ENCODE measurements at regions not wholly inside any gene's neighbourhood (a gene's known extent, or its start where the extent isn't known, plus 50 kb on each side); places are given as distances from the start of the nearest gene placed in this dataset.

DNA sequence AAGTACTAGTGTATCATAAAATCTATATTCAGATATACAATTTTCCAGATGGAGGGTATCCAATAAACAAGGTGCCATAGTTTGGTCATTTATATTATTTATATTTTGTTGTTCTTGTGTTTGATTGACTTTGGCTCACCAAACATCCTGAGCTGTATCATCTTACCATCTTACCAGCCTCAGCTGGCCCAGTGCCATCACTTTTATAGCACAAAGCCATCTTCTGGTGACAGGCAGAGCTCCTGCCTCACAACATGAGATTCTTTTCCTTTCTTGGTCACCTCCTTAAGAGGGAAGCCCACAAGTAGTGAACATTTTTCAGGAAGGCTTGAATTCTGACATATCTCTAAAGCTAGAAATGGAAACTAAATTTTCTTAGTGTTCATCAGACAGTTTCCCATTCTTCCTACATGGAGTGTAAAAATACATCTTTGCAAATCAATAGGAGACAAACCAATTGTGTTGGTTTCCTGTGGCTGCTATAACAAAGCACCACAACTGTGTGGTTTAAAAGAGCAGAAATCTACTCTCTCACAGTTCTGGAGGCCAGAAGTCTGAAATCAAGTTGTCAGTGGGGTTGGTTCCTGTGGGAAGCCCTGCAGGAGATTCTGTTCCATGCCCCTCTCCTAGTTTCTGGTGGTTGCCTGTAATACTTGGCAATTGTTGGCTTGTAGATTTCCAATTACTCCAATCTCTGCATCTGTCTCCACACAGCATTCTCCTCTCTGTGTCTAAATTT lies 341.8 kb downstream of the MAN2A1 start:
- no peak for DNase-seq (ENCODE audit: low spot score)

DNA sequence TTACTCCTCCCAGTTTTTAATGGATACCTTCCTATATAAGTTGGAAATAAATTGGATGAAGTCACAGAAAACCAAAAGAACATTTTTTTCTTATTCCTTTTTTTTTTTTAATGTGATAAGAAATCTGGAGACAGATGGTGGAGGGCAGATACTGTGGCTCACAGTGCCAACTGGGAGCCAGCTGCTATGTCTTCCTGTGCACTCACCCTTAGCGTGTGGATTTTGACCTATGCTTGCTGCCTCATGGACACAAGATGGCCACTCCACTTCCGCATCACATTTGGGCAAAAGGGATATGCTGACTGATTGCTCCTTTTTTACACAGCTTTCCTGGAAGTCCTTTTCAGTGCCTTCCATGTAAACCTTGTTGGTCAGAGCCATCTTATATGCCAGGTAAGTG lies 342.6 kb downstream of the MAN2A1 start:
- no peak for DNase-seq (ENCODE audit: low spot score)

DNA sequence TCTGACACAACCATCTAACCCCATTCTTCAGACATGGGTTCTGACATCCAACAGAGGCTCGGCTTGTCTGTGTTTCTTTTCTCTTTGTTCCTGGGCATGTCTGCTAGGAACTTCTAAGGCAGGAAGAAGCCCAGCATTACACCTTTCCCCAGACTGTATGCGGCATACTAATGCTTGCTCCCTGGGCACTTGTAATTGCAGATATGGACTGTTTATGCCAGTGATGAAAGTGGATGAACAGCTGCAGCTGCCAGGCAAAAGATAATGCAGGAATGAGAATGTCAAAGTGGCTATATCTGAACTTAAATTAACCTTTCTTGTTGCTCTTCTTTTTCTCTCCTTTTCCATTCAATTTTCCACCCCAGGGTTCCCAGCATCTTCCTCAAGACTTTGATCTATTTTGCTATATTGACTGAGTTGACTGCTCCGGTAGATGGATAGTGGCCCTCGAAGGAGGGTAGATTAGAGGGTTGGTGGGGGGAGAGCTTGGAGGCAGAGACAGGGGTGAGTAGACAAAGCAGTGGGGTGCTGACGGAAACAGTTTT lies 344.4 kb downstream of the MAN2A1 start:
- DNase-seq (ENCODE audit: low spot score) = no peak

DNA sequence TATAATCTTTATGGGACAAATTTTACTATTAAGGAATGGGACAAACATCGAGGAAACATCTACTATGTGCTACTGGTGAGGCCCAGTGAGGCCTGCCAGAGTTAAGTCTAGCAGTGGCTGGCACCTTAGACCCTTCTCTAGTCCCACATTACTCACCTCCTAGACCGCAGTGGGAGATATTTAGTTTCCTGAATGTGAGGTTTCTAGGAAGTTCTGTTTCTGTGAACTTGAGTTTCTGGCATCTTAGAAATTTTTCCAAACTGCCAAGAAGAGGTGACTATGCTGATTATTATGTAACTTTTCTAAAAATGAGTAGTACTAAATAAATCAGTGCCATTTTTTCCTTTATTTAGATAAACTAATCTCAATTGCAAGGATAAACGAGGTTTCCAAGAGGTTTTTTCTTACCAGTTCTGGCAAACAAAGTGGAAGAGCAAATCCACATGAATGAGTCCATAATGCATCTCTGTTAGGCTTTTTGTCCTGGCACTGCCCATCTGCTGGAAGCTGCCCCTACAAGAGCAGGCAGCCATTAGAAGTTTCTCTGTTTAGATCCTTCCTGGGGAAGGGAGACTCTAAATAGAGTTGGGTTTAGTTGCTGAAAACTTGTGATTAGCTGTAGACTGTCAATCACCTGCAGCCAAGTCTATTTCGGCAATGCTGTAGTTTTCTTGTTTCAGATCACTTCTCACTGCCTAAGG lies 348.7 kb downstream of the MAN2A1 start:
- no peak for DNase-seq (ENCODE audit: low spot score)

DNA sequence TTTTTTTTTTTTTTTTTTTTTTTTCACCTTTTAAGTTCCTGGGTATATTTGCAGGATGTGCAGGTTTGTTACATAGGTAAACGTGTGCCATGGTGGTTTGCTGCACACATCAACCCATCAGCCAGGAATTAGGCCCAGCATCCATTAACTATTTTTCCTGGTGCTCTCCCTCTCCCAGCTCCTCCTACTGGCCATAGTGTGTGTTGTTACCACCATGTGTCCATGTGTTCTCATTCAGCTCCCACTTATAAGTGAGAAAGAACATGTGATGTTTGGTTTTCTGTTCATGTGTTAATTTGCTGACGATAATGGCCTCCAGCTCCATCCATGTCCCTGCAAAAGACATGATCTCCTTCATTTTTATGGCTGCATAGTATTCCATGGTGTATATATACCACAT lies 350.5 kb downstream of the MAN2A1 start:
- DNase-seq (ENCODE audit: low spot score) = no peak

DNA sequence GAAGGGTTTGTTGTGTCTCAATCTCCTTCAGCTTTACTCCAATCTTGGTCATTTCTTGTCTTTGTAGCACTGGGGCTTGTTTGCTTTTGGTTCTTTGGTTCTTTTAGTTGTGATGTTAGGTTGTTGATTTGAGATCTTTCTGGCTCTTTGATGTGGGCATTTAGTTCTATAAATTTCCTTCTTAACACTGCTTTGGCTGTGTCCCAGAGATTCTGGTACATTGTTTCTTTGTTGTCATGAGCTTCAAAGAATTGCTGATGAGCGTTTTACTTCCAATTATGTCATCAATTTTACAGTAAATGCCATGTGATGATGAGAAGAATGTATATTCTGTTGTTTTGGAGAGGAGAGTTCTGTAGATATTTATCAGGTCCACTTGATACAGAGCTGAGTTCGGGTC lies 353.3 kb downstream of the MAN2A1 start:
- no peak for DNase-seq (ENCODE audit: low spot score)

DNA sequence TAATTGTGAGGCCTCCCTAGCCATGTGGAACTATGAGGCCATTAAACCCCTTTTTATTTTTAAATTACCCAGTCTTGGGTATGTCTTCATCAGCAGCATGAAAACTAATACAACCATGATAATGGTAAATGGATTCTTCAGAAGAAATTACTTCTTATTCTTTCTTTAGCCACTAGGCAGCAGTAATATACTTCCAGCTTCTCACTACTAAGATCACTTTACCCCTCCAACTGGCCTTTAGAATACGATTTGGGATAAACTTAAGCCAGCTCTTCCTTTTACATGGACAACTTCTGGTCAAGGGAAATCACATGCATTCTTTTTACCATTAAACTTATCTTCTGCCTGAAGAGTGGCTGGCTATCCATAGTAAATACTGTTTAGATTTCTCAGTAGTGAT lies 355.4 kb downstream of the MAN2A1 start:
- DNase-seq (ENCODE audit: low spot score) = peak; percentile 12

DNA sequence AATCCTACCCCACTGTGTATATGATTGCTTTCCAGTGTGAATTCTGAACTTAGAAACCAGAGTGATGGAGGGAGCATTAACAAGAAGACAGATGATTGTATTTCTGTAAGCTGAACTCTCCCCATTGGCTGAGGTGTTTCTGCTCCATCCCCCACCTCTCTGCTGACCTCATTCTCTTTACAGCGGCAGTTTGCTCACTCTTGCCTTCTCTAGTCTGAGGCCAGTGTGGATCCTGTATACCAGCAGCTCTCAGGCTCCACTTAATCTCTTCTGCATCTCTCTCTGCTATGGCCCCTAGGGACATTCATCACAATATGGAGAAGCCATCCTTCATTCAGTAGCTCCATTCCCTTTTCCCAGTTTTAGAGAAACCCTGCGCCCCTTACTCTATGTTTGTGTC lies 358.8 kb downstream of the MAN2A1 start:
- no peak for DNase-seq (ENCODE audit: low spot score)

DNA sequence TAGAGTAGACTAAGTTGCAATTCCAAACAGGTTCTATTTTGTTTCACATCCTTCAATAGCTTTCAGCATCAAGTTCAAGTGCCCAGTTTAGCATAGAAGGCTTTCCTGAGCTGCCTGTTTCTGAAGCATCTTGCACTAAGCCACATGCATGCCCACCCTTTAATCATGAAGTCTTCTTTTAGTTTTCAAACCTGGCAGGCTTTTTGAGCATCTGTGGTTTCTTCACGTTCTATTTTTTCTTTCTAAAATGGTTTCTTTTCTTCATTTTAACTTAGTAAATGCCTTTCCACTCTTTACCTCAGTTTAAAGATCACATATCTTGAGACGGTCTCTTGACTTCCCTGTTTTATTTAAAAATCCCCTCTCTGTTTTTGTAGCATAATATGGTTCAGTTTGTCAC lies 360.1 kb downstream of the MAN2A1 start:
- no peak for DNase-seq (ENCODE audit: low spot score)

DNA sequence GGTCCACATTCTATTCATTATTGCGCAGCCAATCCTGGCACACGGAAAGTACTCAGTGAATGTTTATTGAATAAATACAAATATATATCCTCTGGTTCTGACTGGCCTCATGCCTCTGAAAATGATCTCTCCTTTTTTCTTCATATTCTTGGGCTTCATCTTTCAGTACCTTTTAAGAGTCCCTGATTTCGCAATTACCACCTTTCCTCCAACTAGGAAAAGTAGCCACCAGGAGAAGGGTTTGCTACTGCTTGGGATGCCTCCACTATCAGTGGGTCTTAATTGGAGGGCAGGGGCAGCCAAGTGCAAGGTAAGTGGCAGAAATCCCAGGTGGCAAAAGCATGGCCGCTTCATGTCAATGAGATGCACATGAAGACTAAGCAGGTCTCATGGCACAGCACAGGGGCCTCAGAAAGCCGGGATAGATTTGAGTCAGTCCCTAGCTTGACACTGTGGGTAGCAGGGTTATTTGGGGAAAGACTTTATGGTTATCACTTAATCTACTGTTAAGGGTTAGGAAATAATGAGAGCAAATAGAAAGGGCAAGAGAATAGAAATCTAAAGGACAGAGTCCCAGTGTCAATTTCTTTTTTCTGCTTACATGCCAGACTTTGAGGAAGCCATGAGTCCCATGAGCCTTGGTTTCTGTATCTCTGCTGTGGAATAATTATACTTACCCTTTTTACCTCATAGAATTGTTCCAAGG lies 361.1 kb downstream of the MAN2A1 start:
- no peak for DNase-seq (ENCODE audit: low spot score)

DNA sequence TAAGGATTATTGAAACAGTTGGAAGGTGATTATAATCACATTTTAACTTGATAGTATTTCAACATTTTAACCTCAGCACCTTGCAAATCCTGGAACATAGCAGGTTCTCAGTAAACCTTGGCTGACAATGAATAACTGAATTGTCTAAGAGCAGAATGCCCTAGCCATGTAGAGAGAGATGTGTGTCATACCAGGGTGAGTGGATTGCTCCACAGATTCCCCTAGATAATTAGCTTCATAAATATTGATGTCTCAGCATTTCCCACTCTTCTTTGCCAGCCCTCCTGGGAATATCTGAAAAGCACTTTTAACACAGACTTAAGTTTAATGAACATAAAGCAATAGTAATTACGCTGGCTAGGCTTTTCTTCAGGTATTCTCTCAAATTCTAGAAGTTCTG lies 363.5 kb downstream of the MAN2A1 start:
- DNase-seq (ENCODE audit: low spot score) = peak; percentile 77

DNA sequence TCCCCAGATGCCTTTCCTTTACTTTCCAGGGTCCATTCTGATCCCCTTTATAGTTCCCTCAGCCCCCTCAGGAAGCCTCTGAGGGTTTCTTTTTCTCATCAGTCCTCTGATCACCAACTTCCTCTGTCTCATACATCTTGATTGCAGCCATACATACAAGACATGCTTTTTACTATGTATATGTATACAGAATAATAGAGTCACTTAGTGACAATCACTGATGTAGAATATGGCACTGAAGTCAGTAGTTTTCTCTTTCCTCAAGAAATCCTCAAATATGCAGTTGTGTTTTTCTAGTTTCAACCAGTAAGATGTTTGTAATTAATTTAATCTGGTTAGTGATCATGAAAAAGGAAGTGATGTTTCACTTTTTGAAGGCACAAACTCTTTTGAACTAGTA lies 364.1 kb downstream of the MAN2A1 start:
- DNase-seq (ENCODE audit: low spot score) = no peak

DNA sequence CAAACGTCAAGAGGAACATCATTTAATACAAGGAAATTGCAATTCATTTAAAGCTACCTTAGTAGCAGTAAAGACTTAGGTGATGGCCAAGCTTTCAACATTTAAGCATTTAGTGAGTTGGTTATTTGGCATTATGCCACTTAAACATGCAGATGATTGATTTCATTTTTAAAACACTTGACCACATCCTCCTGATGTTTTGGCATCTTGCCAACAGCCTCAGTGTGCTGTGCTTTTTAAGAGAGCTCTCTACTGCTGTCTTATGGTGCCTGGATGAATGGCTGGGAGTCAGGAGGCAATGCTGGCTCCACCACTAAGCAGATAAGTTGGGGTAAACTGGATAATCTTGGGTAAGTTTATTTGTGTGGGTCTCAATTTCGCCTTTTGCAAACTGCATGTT lies 364.5 kb downstream of the MAN2A1 start:
- peak; percentile 95 for DNase-seq (ENCODE audit: low spot score)

DNA sequence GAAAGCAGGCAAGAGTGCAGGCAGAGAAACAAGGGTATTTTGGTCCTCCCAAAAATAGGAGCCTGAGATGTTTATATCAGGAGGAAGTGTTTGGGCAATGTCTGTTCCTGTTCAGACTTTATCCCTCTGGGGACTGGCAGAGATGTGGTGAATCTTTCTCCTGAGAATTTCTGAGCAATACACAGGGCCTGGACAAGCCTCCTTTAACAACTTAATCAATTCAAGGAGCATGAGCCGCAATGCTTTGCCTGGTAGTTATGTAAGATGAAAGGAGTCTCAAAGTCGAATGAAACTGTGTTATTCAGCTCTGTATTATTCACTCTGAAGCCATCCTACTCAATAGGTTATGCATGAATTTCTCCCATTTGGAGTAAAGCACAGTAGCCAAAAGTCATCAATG lies 365.6 kb downstream of the MAN2A1 start:
- peak; percentile 92 for DNase-seq (ENCODE audit: low spot score)

DNA sequence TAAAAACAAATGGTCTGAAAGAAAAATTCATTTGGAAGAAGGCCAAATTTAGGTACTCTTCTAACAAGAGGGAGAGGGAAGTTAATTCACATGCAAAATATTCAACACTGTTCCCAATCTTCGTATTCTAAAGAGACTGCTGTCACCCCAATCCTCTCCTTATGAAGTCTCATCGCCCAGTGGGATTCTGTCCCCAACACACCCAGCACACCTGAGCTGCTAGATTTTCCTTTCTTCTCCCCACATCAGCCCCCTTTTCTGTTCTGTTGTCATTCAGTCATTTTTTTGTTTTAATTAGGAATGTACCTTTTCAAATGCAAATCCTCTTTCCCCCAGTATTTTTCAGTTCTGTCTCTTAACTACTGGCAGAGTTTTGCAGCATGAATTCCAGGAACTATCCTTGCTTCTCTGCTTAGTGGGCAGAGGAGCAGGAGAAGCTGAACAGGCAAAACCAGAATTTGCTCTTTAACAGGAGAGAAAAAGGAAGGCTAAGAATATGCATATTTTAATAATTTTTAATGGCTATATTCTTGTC lies 366.9 kb downstream of the MAN2A1 start:
- DNase-seq (ENCODE audit: low spot score) = no peak

DNA sequence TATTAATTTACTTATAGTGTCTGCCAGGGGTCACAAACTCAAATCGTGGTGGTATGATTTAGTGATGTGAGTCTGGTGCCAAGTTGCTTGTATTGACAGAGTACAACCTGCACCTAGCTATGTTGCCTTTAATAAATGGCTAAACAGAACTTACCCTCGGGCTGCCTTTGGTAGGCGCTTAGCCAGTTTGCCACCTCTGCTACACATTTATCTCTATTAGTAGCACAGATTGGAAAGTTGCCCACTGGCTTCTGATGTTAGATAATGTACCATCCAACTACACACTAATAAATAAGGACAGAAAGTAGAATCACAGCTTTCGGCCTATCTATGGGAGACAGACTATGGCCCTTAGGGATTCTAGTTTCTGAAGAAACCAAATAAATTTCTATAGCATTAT lies 368.4 kb downstream of the MAN2A1 start:
- no peak for DNase-seq (ENCODE audit: low spot score)

DNA sequence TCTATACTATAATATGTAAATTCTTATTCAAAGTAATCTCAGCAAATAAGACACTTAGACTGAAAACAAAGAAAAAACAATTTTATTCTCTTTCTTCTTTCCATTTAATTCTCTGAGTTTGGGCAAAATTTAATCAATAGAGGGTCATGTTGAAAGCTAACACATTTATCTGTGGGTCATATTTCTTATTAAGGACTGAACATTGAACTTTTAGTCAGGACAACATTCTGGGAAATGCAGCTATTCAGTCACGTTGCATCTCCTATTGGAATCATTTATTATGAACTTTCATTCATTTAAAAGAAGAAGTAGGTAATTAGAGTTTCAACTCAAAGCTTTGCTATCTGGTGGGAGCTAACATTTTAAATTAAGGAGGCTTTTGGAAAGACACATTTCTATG lies 372.5 kb downstream of the MAN2A1 start:
- no peak for DNase-seq (ENCODE audit: low spot score)

DNA sequence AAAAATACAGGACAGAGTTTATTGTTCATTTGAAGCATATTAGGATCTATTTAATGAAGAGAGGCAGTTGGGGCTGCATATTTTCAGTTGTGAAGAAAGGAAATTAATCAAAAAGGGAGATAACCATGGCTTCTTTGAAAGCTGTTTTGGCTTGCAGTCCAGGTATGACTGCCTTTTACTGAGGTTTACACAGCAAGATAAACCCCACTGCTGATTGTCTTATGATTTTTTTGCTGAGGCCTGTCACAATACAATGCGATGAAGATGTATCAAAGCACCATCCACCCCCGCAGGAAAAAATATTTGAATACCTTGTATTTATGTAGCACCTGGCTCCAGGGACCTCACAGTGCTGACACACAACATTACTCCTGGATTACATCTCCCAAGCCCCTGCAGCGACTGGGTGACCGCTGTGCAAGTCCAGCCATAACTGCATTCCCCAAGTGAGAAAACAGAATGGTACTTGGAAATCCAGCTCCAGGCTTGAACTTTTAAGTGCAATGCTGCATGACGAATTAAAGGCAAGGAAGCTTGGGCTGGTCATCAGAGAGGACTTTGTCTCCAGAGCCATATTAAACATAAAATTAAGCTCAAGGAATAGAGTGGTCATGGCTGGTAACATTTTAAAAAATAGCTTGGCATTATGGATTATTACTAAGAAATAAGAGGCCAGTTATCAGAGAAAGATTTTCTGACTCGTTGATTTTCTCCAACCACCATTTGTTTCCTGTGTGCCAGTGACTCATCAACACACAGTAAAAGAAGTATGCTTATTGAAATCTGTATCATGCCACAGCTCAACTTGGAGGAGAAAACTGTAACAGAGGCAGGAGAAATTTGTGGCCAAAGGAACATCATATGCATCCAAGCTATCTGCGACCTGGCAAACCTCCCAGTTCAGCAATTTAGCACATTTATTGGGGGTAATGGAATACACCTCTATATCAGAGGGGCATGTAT lies 374.2 kb downstream of the MAN2A1 start:
- peak; percentile 69 for DNase-seq (ENCODE audit: low spot score)

DNA sequence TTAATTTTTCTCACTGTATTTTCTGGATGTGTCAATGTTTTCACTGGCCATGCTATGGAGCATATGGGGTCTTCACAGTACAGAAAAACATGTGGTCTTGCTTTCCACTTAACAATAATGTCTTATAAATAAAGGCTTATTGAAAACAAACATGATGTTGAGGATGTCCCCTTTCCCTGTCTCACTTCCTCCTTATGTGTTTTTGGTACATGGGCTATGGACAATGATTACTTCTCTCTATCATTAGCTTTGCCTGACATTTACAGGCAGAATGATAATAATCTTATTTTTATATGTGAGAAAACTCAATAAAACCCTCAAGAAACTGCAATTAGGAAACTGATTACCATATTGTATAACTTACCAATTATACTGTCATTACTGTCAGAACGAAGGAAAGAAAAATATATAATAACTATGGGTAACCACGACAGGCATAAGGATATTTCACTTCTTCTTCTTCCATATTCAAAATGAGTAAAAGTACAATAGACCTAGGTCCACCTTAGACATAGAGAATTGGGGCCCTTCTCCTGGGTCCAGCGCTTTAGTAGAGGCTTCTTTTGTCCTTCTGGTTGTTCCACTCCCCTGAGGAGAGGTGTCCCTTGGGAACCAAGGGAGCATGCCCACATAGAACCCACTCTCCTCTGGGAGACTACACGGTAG lies 375.0 kb downstream of the MAN2A1 start:
- no peak for DNase-seq (ENCODE audit: low spot score)

DNA sequence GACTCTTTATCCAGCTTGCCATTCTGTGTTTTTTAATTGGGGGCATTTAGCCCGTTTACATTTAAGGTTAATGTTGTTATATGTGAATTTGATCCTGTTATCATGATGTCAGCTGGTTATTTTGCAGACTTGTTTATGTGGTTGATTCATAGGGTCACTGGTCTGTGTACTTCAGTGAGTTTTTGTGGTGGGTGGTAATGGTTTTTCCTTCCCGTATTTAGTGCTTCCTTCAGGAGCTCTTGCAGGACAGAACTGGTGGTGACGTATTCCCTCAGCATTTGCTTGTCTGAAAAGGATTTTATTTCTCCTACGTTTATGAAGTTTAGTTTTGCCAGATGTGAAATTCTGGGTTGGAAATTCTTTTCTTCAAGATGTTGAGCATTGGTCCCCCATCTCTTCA lies 381.1 kb downstream of the MAN2A1 start:
- DNase-seq (ENCODE audit: low spot score) = no peak

DNA sequence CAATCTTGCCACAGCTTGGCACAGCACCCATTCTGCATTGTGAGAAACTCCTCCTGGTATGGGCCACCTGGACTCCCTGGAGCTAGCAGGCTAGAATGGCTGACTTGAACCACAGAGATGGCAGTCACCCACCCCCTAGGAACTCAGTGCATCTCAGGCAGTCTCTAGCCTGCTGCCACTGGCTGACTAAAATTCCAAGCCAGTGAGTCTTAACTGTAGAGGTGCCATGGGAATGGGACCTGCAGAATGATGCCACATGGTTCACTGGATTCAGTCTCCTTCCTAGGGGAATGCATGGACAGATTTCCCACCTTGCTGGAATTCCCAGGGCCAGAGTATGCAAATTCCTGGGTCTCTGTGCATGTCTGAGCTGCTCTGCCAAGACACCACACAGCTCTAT lies 382.9 kb downstream of the MAN2A1 start:
- DNase-seq (ENCODE audit: low spot score) = peak; percentile 99
